Astrocyte of the cerebellum (primary cell): ENCODE measurements at regions not wholly inside any gene's neighbourhood (a gene's known extent, or its start where the extent isn't known, plus 50 kb on each side); places are given as distances from the start of the nearest gene placed in this dataset.

Experiments
- DNase-seq: peaks from one replicate; pipeline ENCODE4 v3.0.0-alpha.2; 2011; ENCODE audit warnings: low read depth
- H3K4me3 ChIP-seq: 2 replicates; pipeline ENCODE4 v1.5.1; 2011; ENCODE audit warnings: mild to moderate bottlenecking, low read depth, low read length, moderate library complexity
- in situ Hi-C: cut with HindIII; loops from 2 replicates; pipeline ENCODE4 v1.10.0; 2017; ENCODE audit warnings: low sequenced_read_pairs
- TF ChIP-seq, protein P1 (sequence below): IDR thresholded peaks from 2 replicates; pipeline ENCODE4 v1.5.1; 2012; ENCODE audit warnings: low read length, low read depth, moderate library complexity, mild to moderate bottlenecking; ENCODE audit errors: missing control alignments

DNA sequence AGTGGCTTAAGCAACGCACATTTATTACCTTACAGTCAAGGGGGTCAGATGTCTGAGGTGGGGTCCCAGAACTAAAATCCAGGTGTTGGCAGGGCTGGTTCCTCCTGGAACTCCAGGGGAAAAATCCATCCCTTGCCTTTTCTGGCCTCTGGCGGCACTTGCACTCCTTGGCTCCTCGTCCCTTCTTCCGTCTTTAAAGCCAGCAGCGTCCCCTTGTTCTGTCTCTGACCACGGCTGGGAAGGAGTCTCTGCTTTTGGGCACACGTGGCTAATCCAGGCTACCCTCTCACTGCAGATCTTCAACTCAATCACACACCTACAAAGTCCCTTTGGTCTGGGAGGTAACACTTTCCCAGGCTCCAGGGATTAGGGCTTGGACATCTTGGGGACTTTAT lies 73.5 kb upstream of the WNT7B start:
- no peak for DNase-seq
- TF ChIP-seq, protein P1, sequence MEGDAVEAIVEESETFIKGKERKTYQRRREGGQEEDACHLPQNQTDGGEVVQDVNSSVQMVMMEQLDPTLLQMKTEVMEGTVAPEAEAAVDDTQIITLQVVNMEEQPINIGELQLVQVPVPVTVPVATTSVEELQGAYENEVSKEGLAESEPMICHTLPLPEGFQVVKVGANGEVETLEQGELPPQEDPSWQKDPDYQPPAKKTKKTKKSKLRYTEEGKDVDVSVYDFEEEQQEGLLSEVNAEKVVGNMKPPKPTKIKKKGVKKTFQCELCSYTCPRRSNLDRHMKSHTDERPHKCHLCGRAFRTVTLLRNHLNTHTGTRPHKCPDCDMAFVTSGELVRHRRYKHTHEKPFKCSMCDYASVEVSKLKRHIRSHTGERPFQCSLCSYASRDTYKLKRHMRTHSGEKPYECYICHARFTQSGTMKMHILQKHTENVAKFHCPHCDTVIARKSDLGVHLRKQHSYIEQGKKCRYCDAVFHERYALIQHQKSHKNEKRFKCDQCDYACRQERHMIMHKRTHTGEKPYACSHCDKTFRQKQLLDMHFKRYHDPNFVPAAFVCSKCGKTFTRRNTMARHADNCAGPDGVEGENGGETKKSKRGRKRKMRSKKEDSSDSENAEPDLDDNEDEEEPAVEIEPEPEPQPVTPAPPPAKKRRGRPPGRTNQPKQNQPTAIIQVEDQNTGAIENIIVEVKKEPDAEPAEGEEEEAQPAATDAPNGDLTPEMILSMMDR = no peak
- in situ Hi-C loops = no loop called here
- no peak overlapping the region for H3K4me3 ChIP-seq

DNA sequence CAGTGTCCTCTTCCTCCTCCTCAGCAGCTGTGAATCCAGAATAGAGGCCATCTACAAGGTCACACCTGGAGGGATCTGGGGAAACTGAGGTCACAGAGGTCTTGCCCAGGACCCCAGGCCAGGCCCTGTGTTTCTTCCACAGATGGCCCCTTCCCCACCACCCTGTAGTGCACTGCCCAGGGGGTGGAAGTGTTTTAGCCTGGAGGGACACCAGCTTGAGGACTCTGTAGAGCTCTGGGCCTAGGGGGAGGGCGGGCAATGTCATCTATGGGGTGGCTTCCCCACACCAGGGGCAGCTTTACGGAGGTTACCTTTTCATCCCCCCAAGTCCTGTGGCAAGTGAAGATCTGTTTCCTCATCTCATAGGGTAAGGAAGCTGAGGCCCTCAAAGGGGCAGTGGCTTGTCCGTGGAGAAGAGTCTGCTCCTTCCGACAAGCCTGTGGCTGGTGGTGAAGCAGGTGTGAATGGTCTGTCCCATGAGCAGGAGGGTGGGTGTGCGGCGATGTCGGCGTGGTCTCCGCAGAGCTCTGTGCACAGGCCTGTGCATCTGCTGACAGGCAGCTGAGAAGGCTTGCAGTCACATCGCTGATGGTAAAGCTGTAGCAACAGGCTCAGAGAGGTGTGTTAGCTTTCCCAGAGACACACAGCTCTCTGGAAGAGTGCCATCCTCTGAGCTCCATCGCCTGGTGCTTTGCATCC lies 74.1 kb upstream of the WNT7B start:
- TF ChIP-seq, protein P1 = no peak
- DNase-seq = no peak
- H3K4me3 ChIP-seq = no peak overlapping the region
- in situ Hi-C loops = no loop called here

DNA sequence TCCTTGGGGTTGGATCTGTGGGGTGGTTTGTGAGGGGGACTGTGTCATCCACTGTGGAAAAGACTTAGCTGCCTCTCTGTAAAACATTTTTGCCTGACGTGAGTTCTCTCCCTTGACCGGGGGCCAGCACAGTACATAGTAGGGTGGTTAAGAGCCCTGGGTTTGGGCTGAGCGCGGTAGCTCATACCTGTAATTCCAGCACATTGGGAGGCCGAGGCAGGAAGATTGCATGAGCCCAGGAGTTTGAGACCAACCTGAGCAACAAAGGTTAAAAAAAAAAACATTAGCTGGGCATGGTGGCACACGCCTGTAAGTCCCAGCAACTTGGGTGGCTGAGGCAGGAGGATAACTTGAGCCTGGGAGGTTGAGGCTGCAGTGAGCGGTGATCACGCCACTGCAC lies 74.7 kb upstream of the WNT7B start:
- no peak for DNase-seq
- H3K4me3 ChIP-seq = no peak overlapping the region
- in situ Hi-C loops = no loop called here
- TF ChIP-seq, protein P1 = no peak

DNA sequence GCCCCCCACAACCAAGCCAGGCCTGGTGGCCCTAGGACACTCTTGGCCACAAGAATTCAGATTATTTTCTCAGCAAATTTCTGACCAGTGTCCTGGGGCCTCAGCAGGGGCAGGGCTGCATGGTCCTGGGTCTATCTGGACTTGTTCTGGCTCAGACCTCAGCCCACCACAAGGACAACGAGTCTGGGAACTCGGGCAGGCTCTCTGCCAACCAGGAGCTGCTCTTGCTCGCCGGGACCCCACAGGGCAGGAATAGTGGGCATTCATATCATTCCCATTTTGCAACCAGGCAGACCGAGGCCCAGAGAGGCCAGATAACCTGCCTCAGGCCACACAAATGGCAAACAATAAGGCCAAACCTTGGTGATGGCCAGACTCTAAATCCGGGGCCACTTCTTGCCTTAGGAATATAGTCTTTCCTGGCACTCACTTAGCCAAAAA lies 75.4 kb upstream of the WNT7B start:
- in situ Hi-C loops = no loop called here

DNA sequence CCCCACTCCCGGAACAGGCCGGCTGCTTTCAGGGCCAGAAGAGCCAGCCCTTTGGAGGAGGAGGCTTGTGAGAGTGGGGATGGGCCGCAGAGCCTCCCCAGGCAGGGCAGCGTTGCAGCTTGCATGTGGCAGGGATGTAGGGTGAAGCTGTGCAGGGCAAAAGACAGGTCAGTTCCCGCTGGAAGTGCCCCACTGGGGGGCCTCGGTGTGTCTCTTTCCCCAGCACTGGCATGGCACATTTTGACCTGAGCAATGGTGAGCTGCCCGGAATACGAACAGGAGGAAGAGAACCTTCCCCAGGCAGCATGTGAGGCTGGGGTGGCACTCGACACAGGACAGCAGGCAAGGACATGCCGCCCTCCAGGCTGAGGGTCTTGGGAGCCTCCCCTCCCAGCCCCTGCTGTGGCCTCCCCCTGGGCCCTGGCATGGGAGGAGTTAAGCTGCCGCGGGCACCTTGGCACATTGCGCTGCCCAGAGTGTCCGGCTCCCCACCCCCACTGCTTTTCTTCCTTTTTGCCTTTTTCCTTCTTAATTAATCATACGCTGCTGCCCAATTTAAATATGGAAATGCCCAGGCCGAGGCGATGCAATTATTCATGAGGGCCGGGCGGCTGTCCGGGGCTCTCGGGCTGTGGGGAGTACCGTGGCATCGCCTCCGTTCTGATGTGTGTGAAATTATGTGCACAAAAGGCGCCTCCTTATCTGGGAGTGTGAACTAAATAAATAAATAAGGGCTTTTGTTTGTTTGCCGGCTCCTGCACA lies 76.0 kb upstream of the WNT7B start:
- H3K4me3 ChIP-seq = peak overlapping the region; percentile 46
- TF ChIP-seq, protein P1 = no peak
- in situ Hi-C loops = no loop called here
- DNase-seq = no peak

More for the DNA sequence above, 75.4 kb upstream of the WNT7B start:
- peak overlapping the region; percentile 46 for H3K4me3 ChIP-seq
- no peak for DNase-seq
- TF ChIP-seq, protein P1 = no peak

DNA sequence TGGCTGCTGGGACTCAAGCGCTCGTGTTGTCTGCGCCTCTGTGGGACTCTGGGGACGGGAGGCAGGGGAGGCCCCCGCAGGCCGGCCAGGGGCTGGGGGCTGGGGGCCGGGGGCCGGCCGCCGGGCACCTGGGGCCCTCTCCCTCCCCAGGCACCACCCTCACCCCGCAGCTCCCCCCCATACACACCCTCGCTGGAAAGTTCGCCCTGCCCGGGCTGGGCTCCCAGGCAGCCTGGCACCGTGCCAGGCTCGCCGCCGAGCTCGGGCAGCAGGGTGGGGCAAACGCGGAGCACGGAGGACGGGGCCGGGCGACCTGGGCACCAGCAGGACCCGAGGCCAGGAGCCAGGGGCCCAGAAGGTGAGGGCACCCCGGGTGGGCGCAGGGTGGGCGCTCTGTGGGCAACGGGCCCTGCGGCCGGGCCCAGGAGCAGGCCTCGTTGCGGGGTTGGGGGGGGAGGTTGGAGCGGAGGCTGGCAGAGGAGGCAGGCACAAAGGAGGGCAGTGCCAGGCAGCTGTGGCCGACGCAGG lies 76.7 kb upstream of the WNT7B start:
- DNase-seq = no peak
- TF ChIP-seq, protein P1 = no peak
- H3K4me3 ChIP-seq = peak overlapping the region; percentile 46
- in situ Hi-C loops = no loop called here
